ENCODE measurements at regions not wholly inside any gene's neighbourhood (a gene's known extent, or its start where the extent isn't known, plus 50 kb on each side); places are given as distances from the start of the nearest gene placed in this dataset.
A peak's percentile ranks its signal among the peaks of the same experiment; 100 is the strongest.

- Histone ChIP-seq H3K4me2 (ENCODE audit: low read length) (no peak overlapping the region), H3K27ac (ENCODE audit: low read depth, low read length, poor library complexity, severe bottlenecking) (no peak overlapping the region), H3K9me2 (ENCODE audit: insufficient read depth, low read length) (no peaks in the 10 kb centered on the region), H3K9me3 (ENCODE audit: low read length) (no peaks in the 10 kb centered on the region), H3K4me1 (ENCODE audit: insufficient read depth, low read length, poor library complexity, severe bottlenecking) (no peaks in the 10 kb centered on the region), H4K20me1 (ENCODE audit: insufficient read depth, low read length) (no peaks in the 10 kb centered on the region), H3K36me3 (ENCODE audit: insufficient read depth, low read length) (no peaks in the 10 kb centered on the region), H2AFZ (ENCODE audit: low read length) (no peak overlapping the region), H3K79me2 (ENCODE audit: insufficient read depth, low read depth, low read length) (no peaks in the 10 kb centered on the region), H3K4me3 (ENCODE audit: low read depth, low read length, poor library complexity, severe bottlenecking) (no peak overlapping the region)
- no TSS peak for BruUV-seq (replicated peaks)
- ChIA-PET POLR2A (interaction anchor here (0.6 kb wide), 1 partner anchor 110 kb away, joined by 3 read pairs; no protein-coding TSS in a partner anchor), CTCF (ENCODE audit: unreplicated experiment) (no interaction called here)
- no peak for TF ChIP-seq EZH2phosphoT487 (IDR thresholded peaks at IDR 0.05; ENCODE audit: borderline replicate concordance, low read depth, low read length)
- TF ChIP-seq CTCF (conservative IDR thresholded peaks at IDR 0.05; ENCODE audit: low read length): peak; percentile 62
- DNase-seq (ENCODE audit: low spot score): no peak
- intact Hi-C loops (cut with micrococcal nuclease; ENCODE audit: unreplicated experiment): no loop called here
These were observed 138.5 kb upstream of the TYRP1 start for GRCh38 chr9:12554636-12555035.

DNA sequence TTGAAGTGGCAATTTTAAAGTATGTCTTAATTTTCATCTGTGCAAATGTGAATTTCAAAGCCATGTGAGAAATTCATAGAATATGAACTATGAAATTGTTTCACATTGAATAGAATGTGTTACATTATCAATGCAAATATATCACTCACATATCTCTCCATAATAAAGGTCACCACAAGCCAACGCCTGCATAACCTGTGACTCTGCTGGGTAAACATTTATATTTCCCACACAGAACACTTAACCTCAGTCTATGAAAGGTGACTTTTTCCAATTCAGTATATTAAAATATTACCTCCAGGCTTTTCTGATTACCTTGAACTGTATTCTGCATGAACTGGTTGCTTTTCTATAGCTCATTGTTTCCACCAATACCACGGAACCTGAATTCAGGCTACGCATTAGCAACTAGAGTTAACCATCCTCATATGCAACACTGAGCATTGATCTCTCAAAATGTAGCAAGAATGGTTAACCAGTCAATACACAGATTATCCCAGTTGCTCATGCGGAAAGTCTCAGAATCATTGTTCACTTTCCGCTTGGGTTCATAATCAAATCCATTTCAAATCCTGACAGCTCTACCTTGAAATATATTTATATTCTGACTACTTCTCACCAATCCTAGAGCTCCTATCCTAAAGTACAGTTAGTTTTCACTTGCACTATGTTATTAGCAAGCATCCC is 126.6 kb upstream of the TYRP1 start:
- no peaks in the 10 kb centered on the region for H3K79me2 ChIP-seq (ENCODE audit: insufficient read depth, low read depth, low read length)
- H3K9me2 ChIP-seq (ENCODE audit: insufficient read depth, low read length): no peaks in the 10 kb centered on the region
- no peaks in the 10 kb centered on the region for H4K20me1 ChIP-seq (ENCODE audit: insufficient read depth, low read length)
- H3K27ac ChIP-seq (ENCODE audit: low read depth, low read length, poor library complexity, severe bottlenecking): no peak overlapping the region
- H3K36me3 ChIP-seq (ENCODE audit: insufficient read depth, low read length): no peaks in the 10 kb centered on the region
- no peaks in the 10 kb centered on the region for H3K4me1 ChIP-seq (ENCODE audit: insufficient read depth, low read length, poor library complexity, severe bottlenecking)
- POLR2A ChIA-PET: interaction anchor here (1.9 kb wide), 1 partner anchor 15 kb away, joined by 6 read pairs; no protein-coding TSS in a partner anchor
- no peak overlapping the region for H3K4me2 ChIP-seq (ENCODE audit: low read length)
- H3K4me3 ChIP-seq (ENCODE audit: low read depth, low read length, poor library complexity, severe bottlenecking): no peak overlapping the region
- H3K9me3 ChIP-seq (ENCODE audit: low read length): no peaks in the 10 kb centered on the region
- BruUV-seq (replicated peaks): no TSS peak
- no peak for TF ChIP-seq CTCF (conservative IDR thresholded peaks at IDR 0.05; ENCODE audit: low read length)
- no peak for TF ChIP-seq EZH2phosphoT487 (IDR thresholded peaks at IDR 0.05; ENCODE audit: borderline replicate concordance, low read depth, low read length)
- no peak for DNase-seq (ENCODE audit: low spot score)
- intact Hi-C loops (cut with micrococcal nuclease; ENCODE audit: unreplicated experiment): no loop called here
- no peak overlapping the region for H2AFZ ChIP-seq (ENCODE audit: low read length)
- CTCF ChIA-PET (ENCODE audit: unreplicated experiment): no interaction called here

All from OCI-LY7 (cell line).